Calu3 (cell line): ENCODE measurements at regions not wholly inside any gene's neighbourhood (a gene's known extent, or its start where the extent isn't known, plus 50 kb on each side); places are given as distances from the start of the nearest gene placed in this dataset.

Source experiments
- BruUV-seq: library from RNA; stranded (reverse); fragments of 400-500 nt; replicated peaks from 2 replicates; lab custom pipeline; 2021; lab: Mats Ljungman, UMichigan
- CTCF ChIA-PET: fragments of 300-600 bp; sonication (Branson Sonifier 250); formaldehyde crosslinking; loops from one replicate; lab custom pipeline; 2022; ENCODE audit warnings: antibody characterized with exemption; lab: Charles Lee
- DNase-seq: peaks from one replicate; pipeline ENCODE4 v3.0.0; 2022
- H3K27ac Mint-ChIP-seq: one replicate; pipeline ENCODE4 v1.8.0; 2022; ENCODE audit warnings: mixed read lengths; ENCODE audit not compliant: unreplicated experiment
- H3K27me3 Mint-ChIP-seq: one replicate; pipeline ENCODE4 v1.8.0; 2022; ENCODE audit warnings: mixed read lengths; ENCODE audit not compliant: unreplicated experiment
- H3K36me3 Mint-ChIP-seq: one replicate; pipeline ENCODE4 v1.8.0; 2022; ENCODE audit warnings: mild to moderate bottlenecking, moderate library complexity, mixed read lengths; ENCODE audit not compliant: insufficient read depth, unreplicated experiment
- H3K4me1 Mint-ChIP-seq: one replicate; pipeline ENCODE4 v1.8.0; 2022; ENCODE audit warnings: mild to moderate bottlenecking, low read depth, mixed read lengths; ENCODE audit not compliant: unreplicated experiment
- H3K4me3 Mint-ChIP-seq: one replicate; pipeline ENCODE4 v1.8.0; 2022; ENCODE audit warnings: mild to moderate bottlenecking, low read depth, moderate library complexity, mixed read lengths; ENCODE audit not compliant: unreplicated experiment
- H3K9me3 Mint-ChIP-seq: one replicate; pipeline ENCODE4 v1.8.0; 2022; ENCODE audit warnings: low read depth, mixed read lengths; ENCODE audit not compliant: unreplicated experiment
- CTCF ChIP-seq: fragments of 200-600 bp; IDR thresholded peaks from one replicate; pipeline ENCODE4 v1.8.0; 2022; ENCODE audit warnings: antibody characterized with exemption; ENCODE audit not compliant: unreplicated experiment
- intact Hi-C: fragments of 100-400 bp; cut with micrococcal nuclease; formaldehyde crosslinking; loops from one replicate; pipeline ENCODE4 v1.10.0; 2022; ENCODE audit not compliant: unreplicated experiment

GRCh38 chr9:1440256-1440655 is 390.1 kb downstream of the DMRT2 start:
- TF ChIP-seq CTCF: no peak
- H3K9me3 Mint-ChIP-seq: peaks cover 13% of the 10 kb centered on the region
- H3K4me1 Mint-ChIP-seq: no peaks in the 10 kb centered on the region
- no peak overlapping the region for H3K4me3 Mint-ChIP-seq
- CTCF ChIA-PET: no interaction called here
- H3K27me3 Mint-ChIP-seq: no peaks in the 10 kb centered on the region
- no peak overlapping the region for H3K27ac Mint-ChIP-seq
- intact Hi-C loops: no loop called here
- no peaks in the 10 kb centered on the region for H3K36me3 Mint-ChIP-seq
- DNase-seq: no peak
- no TSS peak for BruUV-seq

DNA sequence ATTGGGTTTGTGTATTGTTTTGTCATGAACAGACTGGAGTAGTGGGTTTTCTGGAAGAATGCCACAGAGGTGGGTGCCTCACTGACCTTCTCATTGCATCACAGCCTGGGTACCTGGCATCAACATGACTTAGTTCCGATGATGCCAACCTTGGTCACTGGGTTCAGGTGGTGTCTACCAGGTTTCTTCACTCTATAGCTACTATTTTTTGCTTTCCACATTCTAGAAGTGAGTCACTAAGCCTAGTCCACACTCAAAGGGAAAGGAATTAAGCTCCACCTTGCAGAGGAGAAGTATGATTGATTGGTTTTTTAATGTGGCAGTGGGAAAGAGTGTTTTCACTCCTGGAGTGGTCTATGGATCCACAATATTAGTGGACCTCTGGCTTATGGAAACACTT is 391.9 kb downstream of the DMRT2 start:
- no peak overlapping the region for H3K27ac Mint-ChIP-seq
- H3K36me3 Mint-ChIP-seq: no peaks in the 10 kb centered on the region
- no peak for TF ChIP-seq CTCF
- no peaks in the 10 kb centered on the region for H3K27me3 Mint-ChIP-seq
- DNase-seq: no peak
- BruUV-seq: no TSS peak
- intact Hi-C loops: no loop called here
- H3K4me1 Mint-ChIP-seq: no peaks in the 10 kb centered on the region
- H3K9me3 Mint-ChIP-seq: peaks cover 16% of the 10 kb centered on the region
- H3K4me3 Mint-ChIP-seq: no peak overlapping the region
- CTCF ChIA-PET: no interaction called here

DNA sequence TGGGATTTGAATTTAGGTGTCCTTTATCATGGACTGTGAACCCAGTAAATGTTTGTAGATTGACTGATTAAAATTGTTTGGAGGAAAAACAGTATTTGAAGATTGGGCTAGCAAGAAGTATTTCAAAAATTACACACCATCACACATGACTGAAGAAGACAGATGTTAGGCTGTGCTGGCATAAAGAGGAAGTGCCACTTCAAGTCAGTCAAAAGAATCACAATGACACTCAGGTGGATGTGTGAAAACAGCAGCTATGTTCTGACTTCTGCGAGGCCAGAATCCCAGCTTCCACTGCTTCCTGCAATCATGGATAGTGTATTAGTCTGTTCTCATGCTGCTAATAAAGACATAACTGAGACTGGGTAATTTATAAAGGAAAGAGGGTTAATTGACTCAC is 393.3 kb downstream of the DMRT2 start:
- no peak overlapping the region for H3K27ac Mint-ChIP-seq
- no peak overlapping the region for H3K4me3 Mint-ChIP-seq
- peaks cover 16% of the 10 kb centered on the region for H3K9me3 Mint-ChIP-seq
- TF ChIP-seq CTCF: no peak
- CTCF ChIA-PET: no interaction called here
- H3K27me3 Mint-ChIP-seq: no peaks in the 10 kb centered on the region
- no peak for DNase-seq
- H3K36me3 Mint-ChIP-seq: no peaks in the 10 kb centered on the region
- BruUV-seq: no TSS peak
- H3K4me1 Mint-ChIP-seq: no peaks in the 10 kb centered on the region
- intact Hi-C loops: no loop called here

DNA sequence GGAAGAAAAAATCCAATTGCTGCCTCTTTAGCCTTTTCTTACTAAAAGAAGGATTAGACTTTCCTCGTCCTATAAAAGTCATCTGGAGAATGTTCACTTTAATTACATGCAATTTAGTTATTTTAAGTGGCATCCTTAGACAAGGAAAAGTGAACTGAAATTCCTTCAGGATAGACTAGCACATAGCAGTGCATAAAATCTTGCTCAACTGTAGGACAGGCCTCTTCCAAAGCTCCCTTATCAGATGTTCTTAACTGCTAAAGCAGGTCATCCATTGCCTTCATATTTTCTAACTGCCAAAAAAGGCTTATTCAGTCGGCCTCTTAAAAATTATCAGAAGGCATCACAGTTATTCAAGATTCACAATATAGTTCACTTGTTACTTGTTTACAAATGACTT is 396.5 kb downstream of the DMRT2 start:
- Mint-ChIP-seq H3K27me3 (no peaks in the 10 kb centered on the region), H3K36me3 (no peaks in the 10 kb centered on the region), H3K27ac (no peak overlapping the region), H3K4me3 (no peak overlapping the region), H3K4me1 (no peaks in the 10 kb centered on the region), H3K9me3 (peaks cover 6% of the 10 kb centered on the region)
- no peak for TF ChIP-seq CTCF
- intact Hi-C loops: no loop called here
- CTCF ChIA-PET: no interaction called here
- no peak for DNase-seq
- BruUV-seq: no TSS peak
